ENCODE measurements at regions not wholly inside any gene's neighbourhood (a gene's known extent, or its start where the extent isn't known, plus 50 kb on each side); places are given as distances from the start of the nearest gene placed in this dataset.
A peak's percentile ranks its signal among the peaks of the same experiment; 100 is the strongest.

- no TSS peak for BruUV-seq (replicated peaks)
- peaks cover 12% of the 10 kb centered on the region for H3K27me3 Mint-ChIP-seq (ENCODE audit: insufficient read depth, unreplicated experiment)
- no peak for TF ChIP-seq CTCF (IDR thresholded peaks at IDR 0.05; ENCODE audit: unreplicated experiment)
- no peak overlapping the region for H3K27ac Mint-ChIP-seq (ENCODE audit: low read depth, unreplicated experiment)
- no peaks in the 10 kb centered on the region for H3K9me3 Mint-ChIP-seq (ENCODE audit: unreplicated experiment)
- no peak overlapping the region for H3K4me3 Mint-ChIP-seq (ENCODE audit: unreplicated experiment)
- intact Hi-C loops (cut with micrococcal nuclease) = no loop called here
- ChIA-PET CTCF (no interaction called here), POLR2A (no interaction called here)
- H3K36me3 Mint-ChIP-seq (ENCODE audit: insufficient read depth, unreplicated experiment) = no peaks in the 10 kb centered on the region
- DNase-seq (ENCODE audit: unreplicated experiment) = no peak
- no peaks in the 10 kb centered on the region for H3K4me1 Mint-ChIP-seq (ENCODE audit: insufficient read depth, unreplicated experiment)
Measured at GRCh38 chr5:2187687-2188086, 305.0 kb upstream of the IRX4 start.

GRCh38 chr5:2187156-2187555 lies 304.4 kb upstream of the IRX4 start:
- H3K4me3 Mint-ChIP-seq (ENCODE audit: unreplicated experiment) = no peak overlapping the region
- CTCF ChIA-PET = no interaction called here
- TF ChIP-seq CTCF (IDR thresholded peaks at IDR 0.05; ENCODE audit: unreplicated experiment) = no peak
- BruUV-seq (replicated peaks) = no TSS peak
- DNase-seq (ENCODE audit: unreplicated experiment) = peak; percentile 29
- no peak overlapping the region for H3K27ac Mint-ChIP-seq (ENCODE audit: low read depth, unreplicated experiment)
- peaks cover 12% of the 10 kb centered on the region for H3K27me3 Mint-ChIP-seq (ENCODE audit: insufficient read depth, unreplicated experiment)
- POLR2A ChIA-PET = no interaction called here
- H3K9me3 Mint-ChIP-seq (ENCODE audit: unreplicated experiment) = no peaks in the 10 kb centered on the region
- intact Hi-C loops (cut with micrococcal nuclease) = no loop called here
- no peaks in the 10 kb centered on the region for H3K36me3 Mint-ChIP-seq (ENCODE audit: insufficient read depth, unreplicated experiment)
- no peaks in the 10 kb centered on the region for H3K4me1 Mint-ChIP-seq (ENCODE audit: insufficient read depth, unreplicated experiment)

GRCh38 chr5:2186472-2187015 lies 303.8 kb upstream of the IRX4 start:
- no peak for DNase-seq (ENCODE audit: unreplicated experiment)
- intact Hi-C loops (cut with micrococcal nuclease) = no loop called here
- Mint-ChIP-seq H3K4me1 (ENCODE audit: insufficient read depth, unreplicated experiment) (no peaks in the 10 kb centered on the region), H3K9me3 (ENCODE audit: unreplicated experiment) (no peaks in the 10 kb centered on the region), H3K27me3 (ENCODE audit: insufficient read depth, unreplicated experiment) (peaks cover 12% of the 10 kb centered on the region), H3K27ac (ENCODE audit: low read depth, unreplicated experiment) (no peak overlapping the region), H3K4me3 (ENCODE audit: unreplicated experiment) (no peak overlapping the region), H3K36me3 (ENCODE audit: insufficient read depth, unreplicated experiment) (no peaks in the 10 kb centered on the region)
- POLR2A ChIA-PET = no interaction called here
- CTCF ChIA-PET = no interaction called here
- no TSS peak for BruUV-seq (replicated peaks)
- no peak for TF ChIP-seq CTCF (IDR thresholded peaks at IDR 0.05; ENCODE audit: unreplicated experiment)

GRCh38 chr5:2185646-2186471 lies 303.1 kb upstream of the IRX4 start:
- no TSS peak for BruUV-seq (replicated peaks)
- intact Hi-C loops (cut with micrococcal nuclease) = no loop called here
- Mint-ChIP-seq H3K4me3 (ENCODE audit: unreplicated experiment) (no peak overlapping the region), H3K4me1 (ENCODE audit: insufficient read depth, unreplicated experiment) (no peaks in the 10 kb centered on the region), H3K36me3 (ENCODE audit: insufficient read depth, unreplicated experiment) (no peaks in the 10 kb centered on the region), H3K27ac (ENCODE audit: low read depth, unreplicated experiment) (no peak overlapping the region), H3K27me3 (ENCODE audit: insufficient read depth, unreplicated experiment) (peaks cover 12% of the 10 kb centered on the region), H3K9me3 (ENCODE audit: unreplicated experiment) (no peaks in the 10 kb centered on the region)
- TF ChIP-seq CTCF (IDR thresholded peaks at IDR 0.05; ENCODE audit: unreplicated experiment) = no peak
- ChIA-PET CTCF (no interaction called here), POLR2A (no interaction called here)
- DNase-seq (ENCODE audit: unreplicated experiment) = no peak

All from MCF 10A (cell line).